Ovary (tissue), 3 donors: ENCODE measurements at regions not wholly inside any gene's neighbourhood (a gene's known extent, or its start where the extent isn't known, plus 50 kb on each side); places are given as distances from the start of the nearest gene placed in this dataset.

Experiments
- EP300 ChIP-seq: sonication (generic); formaldehyde crosslinking; IDR thresholded peaks from one replicate; pipeline ENCODE4 v1.6.1; 2017; ENCODE audit warnings: antibody characterized with exemption
- POLR2A ChIP-seq: fragments of 450-650 bp; IDR thresholded peaks from one replicate; pipeline ENCODE4 v1.6.1; 2017; ENCODE audit warnings: antibody characterized with exemption, mild to moderate bottlenecking, moderate library complexity
- TF ChIP-seq, protein P1 (sequence below), 3 donors: fragments of 450-650 bp in 2 of 3; fragments of 200-600 bp in 1 of 3; IDR thresholded peaks; one replicate each; pipeline versions ENCODE4 v1.5.1 to v1.8.0; 2016 to 2022; ENCODE audit warnings: antibody characterized with exemption in 3 of 3, mild to moderate bottlenecking in 1 of 3
- donor health status: DM: no; HTN: no; CAD: no.

- TF ChIP-seq, protein P1, sequence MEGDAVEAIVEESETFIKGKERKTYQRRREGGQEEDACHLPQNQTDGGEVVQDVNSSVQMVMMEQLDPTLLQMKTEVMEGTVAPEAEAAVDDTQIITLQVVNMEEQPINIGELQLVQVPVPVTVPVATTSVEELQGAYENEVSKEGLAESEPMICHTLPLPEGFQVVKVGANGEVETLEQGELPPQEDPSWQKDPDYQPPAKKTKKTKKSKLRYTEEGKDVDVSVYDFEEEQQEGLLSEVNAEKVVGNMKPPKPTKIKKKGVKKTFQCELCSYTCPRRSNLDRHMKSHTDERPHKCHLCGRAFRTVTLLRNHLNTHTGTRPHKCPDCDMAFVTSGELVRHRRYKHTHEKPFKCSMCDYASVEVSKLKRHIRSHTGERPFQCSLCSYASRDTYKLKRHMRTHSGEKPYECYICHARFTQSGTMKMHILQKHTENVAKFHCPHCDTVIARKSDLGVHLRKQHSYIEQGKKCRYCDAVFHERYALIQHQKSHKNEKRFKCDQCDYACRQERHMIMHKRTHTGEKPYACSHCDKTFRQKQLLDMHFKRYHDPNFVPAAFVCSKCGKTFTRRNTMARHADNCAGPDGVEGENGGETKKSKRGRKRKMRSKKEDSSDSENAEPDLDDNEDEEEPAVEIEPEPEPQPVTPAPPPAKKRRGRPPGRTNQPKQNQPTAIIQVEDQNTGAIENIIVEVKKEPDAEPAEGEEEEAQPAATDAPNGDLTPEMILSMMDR (IDR thresholded peaks at IDR 0.05), result no peak
- TF ChIP-seq POLR2A (no peak), EP300 (no peak)
Observed at GRCh38 chr3:182216311-182216970, 504.7 kb downstream of the SOX2 start.
